AG09319 (cell line): ENCODE measurements at regions not wholly inside any gene's neighbourhood (a gene's known extent, or its start where the extent isn't known, plus 50 kb on each side); places are given as distances from the start of the nearest gene placed in this dataset.

Experiments
- DNase-seq: peaks from one replicate; pipeline ENCODE4 v3.0.0-alpha.2; 2010; ENCODE audit warnings: low read depth; ENCODE audit errors: extremely low read depth
- CTCF ChIP-seq: IDR thresholded peaks from 2 replicates; pipeline ENCODE4 v1.5.1; 2011; ENCODE audit warnings: low read depth, mild to moderate bottlenecking, inconsistent platforms, low read length, moderate library complexity

GRCh38 chr4:100970414-100970813 lies 376.9 kb downstream of the PPP3CA start:
- TF ChIP-seq CTCF: no peak
- DNase-seq: no peak

GRCh38 chr4:100969925-100970324 lies 377.4 kb downstream of the PPP3CA start:
- no peak for TF ChIP-seq CTCF
- no peak for DNase-seq

- no peak for TF ChIP-seq CTCF
- no peak for DNase-seq
Measured at GRCh38 chr4:100968046-100968445, 379.3 kb downstream of the PPP3CA start.

GRCh38 chr4:100963627-100964026 lies 383.7 kb downstream of the PPP3CA start:
- no peak for TF ChIP-seq CTCF
- no peak for DNase-seq

GRCh38 chr4:100962698-100963097 lies 384.6 kb downstream of the PPP3CA start:
- DNase-seq: no peak
- no peak for TF ChIP-seq CTCF

GRCh38 chr4:100960232-100960631 lies 387.1 kb downstream of the PPP3CA start:
- no peak for DNase-seq

GRCh38 chr4:100954046-100954445 lies 393.3 kb downstream of the PPP3CA start:
- TF ChIP-seq CTCF: no peak
- DNase-seq: no peak

More at GRCh38 chr4:100960232-100960631, 387.1 kb downstream of the PPP3CA start:
- no peak for TF ChIP-seq CTCF
